ENCODE measurements at regions not wholly inside any gene's neighbourhood (a gene's known extent, or its start where the extent isn't known, plus 50 kb on each side); places are given as distances from the start of the nearest gene placed in this dataset.
"Not testable (repeated sequence)": the region's sequence is repeated elsewhere in the genome, so short reads cannot be mapped to it uniquely, and the experiment has no call there.

GRCh38 chr5:87535706-87536105 is 123.0 kb upstream of the CCNH start:
- ATAC-seq (no peak), DNase-seq (ENCODE audit: low spot score) (no peak)
- intact Hi-C loops (cut with DNase I): no loop called here

GRCh38 chr5:87529486-87530076 is 116.9 kb upstream of the CCNH start:
- DNase-seq (ENCODE audit: low spot score) (no peak), ATAC-seq (no peak)
- intact Hi-C loops (cut with DNase I): no loop called here

GRCh38 chr5:87526131-87526530 is 113.4 kb upstream of the CCNH start:
- no peak for DNase-seq (ENCODE audit: low spot score)
- ATAC-seq: no peak
- intact Hi-C loops (cut with DNase I): no loop called here

- DNase-seq (ENCODE audit: low spot score) (no peak), ATAC-seq (no peak)
- intact Hi-C loops (cut with DNase I): no loop called here
These were observed 111.5 kb upstream of the CCNH start for GRCh38 chr5:87524217-87524616.

DNA sequence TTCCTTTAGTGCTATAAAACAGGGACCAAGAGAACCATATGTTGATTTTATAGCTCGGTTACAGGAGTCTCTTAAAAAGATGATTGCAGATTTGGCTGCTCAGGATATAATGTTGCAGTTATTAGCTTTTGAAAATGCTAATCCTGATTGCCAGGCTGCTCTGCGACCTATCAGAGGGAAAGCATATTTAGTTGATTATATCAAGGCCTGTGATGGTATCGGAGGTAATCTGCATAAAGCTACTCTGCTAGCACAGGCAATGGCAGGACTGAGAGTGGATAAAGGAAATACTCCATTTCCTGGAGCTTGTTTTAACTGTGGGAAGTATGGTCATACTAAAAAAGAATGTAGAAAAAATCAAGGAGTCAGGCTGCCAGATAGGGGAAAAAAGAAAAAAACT is 99.0 kb upstream of the CCNH start:
- ATAC-seq; intact Hi-C loops (cut with DNase I); DNase-seq (ENCODE audit: low spot score): not testable (repeated sequence)

DNA sequence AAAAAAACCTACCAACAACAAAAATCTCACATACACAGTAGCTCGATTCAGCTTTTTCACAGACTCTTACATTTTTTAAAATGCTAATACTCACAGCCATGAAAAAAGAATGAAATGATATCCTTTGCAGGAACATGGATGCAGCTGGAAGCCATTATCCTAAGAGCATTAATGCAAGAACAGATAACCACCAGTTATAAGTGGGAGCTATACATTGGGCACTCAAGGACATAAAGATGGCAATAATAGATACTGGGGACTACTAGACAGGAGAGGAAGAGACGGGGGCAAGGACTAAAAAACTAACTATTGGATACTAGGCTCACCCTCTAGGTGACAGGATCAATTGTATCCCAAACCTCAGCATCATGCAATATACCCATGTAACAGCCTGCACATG is 90.3 kb upstream of the CCNH start:
- ATAC-seq: no peak
- intact Hi-C loops (cut with DNase I): no loop called here
- no peak for DNase-seq (ENCODE audit: low spot score)

DNA sequence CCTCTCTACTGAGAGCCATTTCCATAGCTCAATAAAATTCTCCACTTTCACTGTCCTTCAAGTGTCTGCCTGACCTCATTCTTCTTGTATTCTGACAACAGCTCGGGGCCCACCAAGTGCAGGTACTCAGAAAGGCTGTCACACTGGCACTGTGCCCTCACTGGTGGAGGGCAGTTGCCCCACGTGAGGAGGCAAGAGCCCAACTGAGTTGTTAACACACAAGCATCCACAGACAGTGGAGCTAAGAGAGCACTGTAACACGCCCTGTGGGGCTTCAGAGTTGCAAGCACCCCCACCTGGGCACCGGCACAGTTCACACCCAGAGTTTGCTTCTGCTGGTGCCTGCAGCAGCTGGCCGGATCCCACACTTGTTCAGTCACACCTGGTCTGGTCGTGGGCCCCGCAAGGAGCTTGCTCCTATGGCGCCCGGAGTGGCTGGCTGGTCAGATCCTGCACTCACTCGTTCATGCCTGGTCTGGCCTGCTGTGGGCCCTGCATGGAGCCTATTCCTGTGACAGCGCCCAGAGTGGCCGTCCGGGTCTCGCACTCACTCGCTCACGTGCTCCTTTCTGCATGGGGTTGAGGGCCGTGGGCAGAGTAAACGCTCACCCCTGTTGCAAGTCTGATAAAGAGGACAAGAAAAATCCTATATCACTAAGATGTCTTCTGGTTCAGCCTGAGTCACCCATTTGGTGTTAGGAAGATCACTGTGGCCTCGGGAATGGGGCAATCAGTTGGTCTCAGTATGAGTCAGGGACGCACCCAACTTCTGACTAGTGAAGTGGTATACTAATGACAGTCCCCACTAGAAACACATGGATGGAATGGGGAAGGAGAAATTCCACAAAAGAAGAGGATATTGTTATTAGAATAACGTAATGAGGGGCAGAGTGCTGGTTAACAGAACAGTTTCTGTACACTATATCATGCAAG is 87.0 kb upstream of the CCNH start:
- intact Hi-C loops (cut with DNase I): no loop called here
- DNase-seq (ENCODE audit: low spot score) (no peak), ATAC-seq (no peak)

Measured in sciatic nerve (tissue), 2 donors.